ENCODE measurements at regions not wholly inside any gene's neighbourhood (a gene's known extent, or its start where the extent isn't known, plus 50 kb on each side); places are given as distances from the start of the nearest gene placed in this dataset.

DNA sequence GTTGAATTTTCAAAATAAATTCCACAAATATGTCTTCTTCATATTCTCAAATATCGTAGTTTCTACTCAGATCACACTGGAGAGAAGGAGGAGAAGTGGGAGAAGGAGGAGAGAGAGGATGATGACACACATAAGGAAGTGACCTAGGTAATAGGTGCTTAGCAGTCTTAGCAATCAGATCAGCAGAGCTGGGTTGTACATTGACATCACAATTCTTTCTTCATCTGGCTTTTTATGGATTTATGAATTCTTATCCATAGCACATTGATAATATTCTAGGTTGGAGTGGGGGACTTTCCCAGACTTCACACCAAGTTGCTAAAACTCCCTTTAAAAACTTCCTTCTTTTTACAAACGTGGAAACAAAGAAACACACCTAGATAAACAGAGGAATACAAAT lies 86.9 kb downstream of the FGF9 start:
- intact Hi-C loops (cut with DNase I; ENCODE audit: low total_unique reads) (no loop called here), in situ Hi-C loops (cut with MboI; ENCODE audit: low sequenced_read_pairs in 4 of 4) (no loop called here)
- TF ChIP-seq, protein P1, sequence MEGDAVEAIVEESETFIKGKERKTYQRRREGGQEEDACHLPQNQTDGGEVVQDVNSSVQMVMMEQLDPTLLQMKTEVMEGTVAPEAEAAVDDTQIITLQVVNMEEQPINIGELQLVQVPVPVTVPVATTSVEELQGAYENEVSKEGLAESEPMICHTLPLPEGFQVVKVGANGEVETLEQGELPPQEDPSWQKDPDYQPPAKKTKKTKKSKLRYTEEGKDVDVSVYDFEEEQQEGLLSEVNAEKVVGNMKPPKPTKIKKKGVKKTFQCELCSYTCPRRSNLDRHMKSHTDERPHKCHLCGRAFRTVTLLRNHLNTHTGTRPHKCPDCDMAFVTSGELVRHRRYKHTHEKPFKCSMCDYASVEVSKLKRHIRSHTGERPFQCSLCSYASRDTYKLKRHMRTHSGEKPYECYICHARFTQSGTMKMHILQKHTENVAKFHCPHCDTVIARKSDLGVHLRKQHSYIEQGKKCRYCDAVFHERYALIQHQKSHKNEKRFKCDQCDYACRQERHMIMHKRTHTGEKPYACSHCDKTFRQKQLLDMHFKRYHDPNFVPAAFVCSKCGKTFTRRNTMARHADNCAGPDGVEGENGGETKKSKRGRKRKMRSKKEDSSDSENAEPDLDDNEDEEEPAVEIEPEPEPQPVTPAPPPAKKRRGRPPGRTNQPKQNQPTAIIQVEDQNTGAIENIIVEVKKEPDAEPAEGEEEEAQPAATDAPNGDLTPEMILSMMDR (IDR thresholded peaks at IDR 0.05 in 4 of 5, conservative IDR thresholded peaks at IDR 0.05 in 1 of 5) = no peak
- no peak for TF ChIP-seq POLR2A (IDR thresholded peaks at IDR 0.05)
- Histone ChIP-seq H3K27ac (no peak overlapping the region), H3K9me3 (no peaks in the 10 kb centered on the region), H3K4me1 (no peaks in the 10 kb centered on the region), H3K27me3 (no peaks in the 10 kb centered on the region), H3K36me3 (no peaks in the 10 kb centered on the region), H3K4me3 (no peak overlapping the region)
- DNase-seq = no peak
- ATAC-seq = no peak

DNA sequence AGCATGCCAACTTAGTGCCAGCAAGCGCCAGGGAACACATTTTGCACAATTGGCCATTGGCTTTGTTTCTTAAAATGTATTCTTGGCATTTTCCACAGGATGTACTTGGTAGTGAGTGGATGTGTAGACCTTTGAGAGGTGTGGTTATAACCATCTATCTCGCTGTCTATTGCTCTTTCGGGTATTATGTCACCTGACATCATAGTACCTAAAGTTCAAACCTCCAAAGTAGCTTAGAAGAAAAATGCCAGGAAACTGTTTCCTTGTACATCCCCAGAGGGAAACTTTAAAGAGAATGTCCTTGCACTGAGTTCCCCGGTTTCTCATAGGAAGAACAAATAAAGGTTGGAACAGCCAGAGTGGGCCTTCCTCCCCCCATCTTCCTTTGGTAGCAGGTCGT lies 87.6 kb downstream of the FGF9 start:
- Histone ChIP-seq H3K27ac (no peak overlapping the region), H3K4me1 (no peaks in the 10 kb centered on the region), H3K4me3 (no peak overlapping the region), H3K36me3 (no peaks in the 10 kb centered on the region), H3K27me3 (no peaks in the 10 kb centered on the region), H3K9me3 (no peaks in the 10 kb centered on the region)
- DNase-seq (no peak), ATAC-seq (no peak)
- intact Hi-C loops (cut with DNase I; ENCODE audit: low total_unique reads) = no loop called here
- in situ Hi-C loops (cut with MboI; ENCODE audit: low sequenced_read_pairs in 4 of 4) = no loop called here
- TF ChIP-seq, protein P1 (IDR thresholded peaks at IDR 0.05 in 4 of 5, conservative IDR thresholded peaks at IDR 0.05 in 1 of 5) = no peak
- no peak for TF ChIP-seq POLR2A (IDR thresholded peaks at IDR 0.05)

DNA sequence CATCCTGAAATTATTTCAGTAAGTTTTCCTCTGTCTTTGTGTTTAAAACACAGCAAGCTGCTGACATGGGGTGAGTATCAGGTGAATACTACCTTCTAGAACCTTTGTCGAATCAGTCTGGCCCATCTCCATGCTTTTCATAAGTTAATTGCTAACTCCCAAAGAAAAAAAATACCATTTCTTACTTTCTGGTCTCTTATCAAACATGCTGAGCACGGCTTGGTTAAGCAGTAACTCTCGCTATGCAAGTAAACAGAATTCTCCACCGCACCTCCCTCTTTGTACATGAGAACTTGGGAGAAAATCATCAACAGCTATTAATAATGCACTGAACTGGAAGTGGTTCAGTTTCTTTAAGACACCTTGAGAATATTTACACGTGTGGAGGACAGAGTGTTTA lies 88.6 kb downstream of the FGF9 start:
- no peaks in the 10 kb centered on the region for H3K4me1 ChIP-seq
- H3K4me3 ChIP-seq = no peak overlapping the region
- DNase-seq = no peak
- no peak for ATAC-seq
- in situ Hi-C loops (cut with MboI; ENCODE audit: low sequenced_read_pairs in 4 of 4) (no loop called here), intact Hi-C loops (cut with DNase I; ENCODE audit: low total_unique reads) (no loop called here)
- no peaks in the 10 kb centered on the region for H3K9me3 ChIP-seq
- no peaks in the 10 kb centered on the region for H3K27me3 ChIP-seq
- H3K27ac ChIP-seq = no peak overlapping the region
- no peaks in the 10 kb centered on the region for H3K36me3 ChIP-seq
- no peak for TF ChIP-seq POLR2A (IDR thresholded peaks at IDR 0.05)

DNA sequence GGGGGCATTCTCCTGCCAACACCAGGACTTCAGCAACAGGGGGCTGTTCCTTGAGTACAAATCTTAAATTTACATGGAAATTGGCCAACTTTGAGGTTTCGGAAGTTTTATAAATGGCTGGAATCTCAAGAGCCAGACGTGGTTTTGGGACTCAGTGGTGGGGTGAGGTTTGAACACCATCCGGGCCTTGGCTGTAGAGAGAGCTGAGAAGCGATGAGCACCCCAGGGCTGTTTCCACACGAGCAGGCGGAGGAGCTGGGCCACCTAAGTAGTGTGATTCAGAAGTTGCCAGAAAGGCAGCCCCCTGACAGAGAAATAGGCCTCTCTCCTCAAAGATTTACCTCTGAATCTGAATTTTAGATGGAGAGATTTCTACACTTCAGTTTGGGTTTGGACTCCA lies 89.0 kb downstream of the FGF9 start:
- ATAC-seq (no peak), DNase-seq (no peak)
- Histone ChIP-seq H3K27me3 (no peaks in the 10 kb centered on the region), H3K27ac (no peak overlapping the region), H3K36me3 (no peaks in the 10 kb centered on the region), H3K4me1 (no peaks in the 10 kb centered on the region), H3K9me3 (no peaks in the 10 kb centered on the region), H3K4me3 (no peak overlapping the region)
- intact Hi-C loops (cut with DNase I; ENCODE audit: low total_unique reads) (loop anchor here (5.0 kb wide), 1 partner anchor 83 kb away; no protein-coding TSS in a partner anchor), in situ Hi-C loops (cut with MboI; ENCODE audit: low sequenced_read_pairs in 4 of 4) (no loop called here)
- TF ChIP-seq, protein P1 (IDR thresholded peaks at IDR 0.05 in 4 of 5, conservative IDR thresholded peaks at IDR 0.05 in 1 of 5) = no peak
- TF ChIP-seq POLR2A (IDR thresholded peaks at IDR 0.05) = no peak

DNA sequence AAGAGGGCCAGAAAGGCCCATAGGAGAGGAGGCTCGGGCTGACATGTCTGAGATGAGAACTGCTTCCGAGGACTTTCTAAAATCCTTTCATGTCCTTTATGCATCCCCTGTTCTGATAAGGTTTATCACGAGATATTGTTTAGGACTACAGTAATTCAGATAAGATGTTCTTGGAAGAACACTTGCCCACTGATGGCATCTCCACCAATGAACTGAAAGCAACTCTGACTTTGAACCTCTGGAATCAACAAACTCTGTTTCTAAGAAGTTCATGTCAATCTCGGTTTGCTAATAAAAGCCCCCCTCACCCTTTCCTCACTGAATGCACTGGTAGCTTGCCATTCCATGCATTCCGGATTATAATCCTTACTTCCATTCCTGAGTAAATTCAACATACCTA lies 90.9 kb downstream of the FGF9 start:
- in situ Hi-C loops (cut with MboI; ENCODE audit: low sequenced_read_pairs in 4 of 4) = no loop called here
- intact Hi-C loops (cut with DNase I; ENCODE audit: low total_unique reads) = loop anchor here (5.0 kb wide), 1 partner anchor 84 kb away; no protein-coding TSS in a partner anchor
- DNase-seq (no peak), ATAC-seq (no peak)
- H3K4me1 ChIP-seq = no peaks in the 10 kb centered on the region
- no peaks in the 10 kb centered on the region for H3K9me3 ChIP-seq
- no peak overlapping the region for H3K27ac ChIP-seq
- H3K4me3 ChIP-seq = no peak overlapping the region
- H3K36me3 ChIP-seq = no peaks in the 10 kb centered on the region
- no peaks in the 10 kb centered on the region for H3K27me3 ChIP-seq
- no peak for TF ChIP-seq POLR2A (IDR thresholded peaks at IDR 0.05)
- TF ChIP-seq, protein P1 (IDR thresholded peaks at IDR 0.05 in 4 of 5, conservative IDR thresholded peaks at IDR 0.05 in 1 of 5) = no peak

All from gastrocnemius medialis (tissue), 4 donors.